AG08395 (cell line): ENCODE measurements at regions not wholly inside any gene's neighbourhood (a gene's known extent, or its start where the extent isn't known, plus 50 kb on each side); places are given as distances from the start of the nearest gene placed in this dataset.
"Not testable (repeated sequence)": the region's sequence is repeated elsewhere in the genome, so short reads cannot be mapped to it uniquely, and the experiment has no call there.

Experiments used
- DNase-seq: peaks from one replicate; pipeline ENCODE4 v3.0.0; 2012; ENCODE audit warnings: mixed read lengths, low spot score

DNA sequence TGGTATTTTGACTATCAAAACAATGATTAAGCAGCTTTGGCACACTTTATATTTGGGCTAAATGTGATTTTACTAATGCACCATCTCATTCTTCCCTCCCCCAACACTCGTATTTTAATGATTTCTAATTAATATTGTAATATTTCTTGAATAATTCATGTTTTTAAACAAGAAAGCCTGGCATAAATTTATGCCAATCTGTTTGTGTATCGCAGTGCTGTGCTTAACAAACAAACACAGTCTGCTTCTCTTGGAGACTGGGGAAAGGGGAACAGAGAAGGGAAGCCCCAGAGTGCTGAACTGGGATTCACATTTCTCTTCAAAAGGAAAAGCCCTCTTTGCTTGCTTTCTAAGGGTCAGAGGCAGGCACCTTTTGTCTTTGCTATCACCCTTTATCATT is 496.9 kb upstream of the STXBP6 start:
- no peak for DNase-seq

DNA sequence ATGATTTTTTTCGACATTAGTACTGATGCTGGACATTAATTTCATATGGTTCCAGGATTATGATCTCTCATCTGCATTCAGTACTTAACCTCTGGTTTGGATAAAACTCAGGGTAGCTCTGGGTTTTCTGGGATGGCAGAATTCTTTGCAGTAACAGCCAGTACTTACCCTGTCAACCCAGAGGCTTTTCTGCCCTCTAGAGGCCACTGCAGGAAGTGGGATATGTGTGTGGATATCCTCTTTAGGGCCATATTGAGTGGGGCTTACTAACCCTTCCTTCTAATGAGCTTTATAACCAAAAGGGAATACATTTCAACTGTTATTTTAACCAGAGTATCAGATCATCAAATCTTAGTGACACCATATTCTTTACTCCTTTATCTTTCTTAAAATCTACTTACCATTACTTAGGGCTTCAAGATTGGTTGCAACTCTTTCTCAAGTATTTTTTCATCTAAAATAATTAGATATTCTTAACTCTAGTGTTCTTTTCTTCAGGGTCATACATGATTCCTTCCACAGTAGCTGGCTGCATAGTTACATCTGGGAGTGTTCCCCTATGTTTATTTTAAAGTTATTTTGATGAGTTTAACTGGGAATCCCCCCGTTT is 488.0 kb upstream of the STXBP6 start:
- DNase-seq: no peak

GRCh38 chr14:25526290-25526689 is 476.3 kb upstream of the STXBP6 start:
- no peak for DNase-seq

DNA sequence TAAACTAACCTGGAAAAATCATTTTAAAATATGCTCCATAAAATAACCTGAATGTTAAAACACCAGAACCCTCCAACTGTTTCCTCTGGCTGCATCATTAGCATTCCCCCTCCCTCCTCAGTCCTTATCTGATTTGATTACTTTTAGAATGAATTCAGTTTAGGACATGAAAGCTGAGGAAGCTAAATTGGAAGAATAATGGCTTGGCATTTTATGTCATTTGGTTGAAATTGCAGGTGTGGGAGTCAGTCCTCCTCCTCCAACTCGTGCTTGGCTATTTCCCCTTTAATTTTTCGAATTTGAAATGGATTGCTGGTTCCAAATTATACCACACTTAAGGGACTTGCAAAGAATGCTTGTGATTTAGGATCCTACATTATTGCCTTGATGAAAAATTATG is 473.0 kb upstream of the STXBP6 start:
- no peak for DNase-seq

DNA sequence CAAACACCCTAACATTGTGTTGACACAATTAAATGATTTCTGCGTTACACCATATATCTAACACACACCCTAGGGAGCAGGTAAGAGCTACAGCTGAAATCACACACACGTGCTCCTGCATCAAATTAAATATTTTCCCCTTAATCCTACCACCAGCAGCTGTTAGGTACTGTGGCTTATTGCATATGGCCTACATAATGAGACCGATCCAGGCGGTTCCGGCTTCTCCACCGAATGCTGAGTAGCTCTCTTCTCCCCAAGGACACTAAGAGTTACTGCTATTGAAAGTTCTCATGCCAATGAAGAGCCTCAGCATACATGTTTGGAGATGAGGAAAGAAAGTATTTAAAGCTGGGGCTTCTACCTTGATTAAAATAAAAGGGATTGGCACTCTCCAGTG is 472.2 kb upstream of the STXBP6 start:
- no peak for DNase-seq

GRCh38 chr14:25521616-25522015 is 471.7 kb upstream of the STXBP6 start:
- DNase-seq: no peak

- no peak for DNase-seq
These were observed 470.9 kb upstream of the STXBP6 start for GRCh38 chr14:25520821-25521220.

- DNase-seq: no peak
These were observed 468.4 kb upstream of the STXBP6 start for GRCh38 chr14:25518364-25518763.

- no peak for DNase-seq
These were observed 466.9 kb upstream of the STXBP6 start for GRCh38 chr14:25516838-25517237.

DNA sequence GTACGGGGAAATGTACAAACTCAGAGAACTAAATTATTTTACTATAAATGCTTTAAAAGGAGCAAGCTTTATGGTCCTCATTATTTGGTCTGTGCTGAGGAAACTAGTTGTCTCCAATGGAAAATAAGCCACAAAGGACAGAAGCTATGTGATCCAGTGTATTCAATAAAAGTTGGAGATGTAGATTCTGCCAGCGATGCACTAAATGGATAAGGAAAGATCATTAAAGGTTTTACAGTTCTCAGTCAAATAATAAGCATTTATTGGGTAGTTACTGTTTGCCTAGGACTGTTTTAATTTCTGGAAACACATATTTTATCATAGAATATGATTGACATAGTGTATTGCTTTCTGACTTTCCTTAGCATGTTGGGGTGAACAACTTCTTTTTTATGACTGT is 458.9 kb upstream of the STXBP6 start:
- DNase-seq: no peak

- DNase-seq: no peak
These were observed 451.8 kb upstream of the STXBP6 start for GRCh38 chr14:25501749-25502148.

- no peak for DNase-seq
These were observed 439.0 kb upstream of the STXBP6 start for GRCh38 chr14:25488961-25489360.

DNA sequence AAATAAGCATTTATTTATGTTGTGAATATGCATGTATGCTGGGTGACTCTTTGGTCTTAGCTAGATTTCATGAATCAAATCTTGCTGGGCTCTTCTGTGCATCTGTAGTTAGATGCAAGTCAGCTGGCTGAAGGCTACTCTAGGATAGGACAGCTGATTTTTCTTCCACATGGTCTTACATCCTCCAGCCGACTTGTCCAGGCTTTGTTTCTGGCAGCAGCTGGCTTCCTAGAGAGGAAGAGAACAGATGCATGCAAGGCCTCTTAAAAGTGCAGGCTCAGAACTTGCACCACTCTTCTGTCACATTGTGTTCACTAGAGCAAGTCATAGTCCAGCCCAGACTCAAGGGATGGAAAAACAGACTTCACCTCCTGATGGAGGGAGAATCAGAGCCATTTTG is 435.4 kb upstream of the STXBP6 start:
- no peak for DNase-seq

GRCh38 chr14:25484906-25485305 is 435.0 kb upstream of the STXBP6 start:
- DNase-seq: no peak

GRCh38 chr14:25484235-25484634 is 434.3 kb upstream of the STXBP6 start:
- DNase-seq: no peak

- DNase-seq: no peak
These were observed 427.6 kb upstream of the STXBP6 start for GRCh38 chr14:25477316-25478098.

- DNase-seq: no peak
These were observed 422.8 kb upstream of the STXBP6 start for GRCh38 chr14:25472700-25473099.

DNA sequence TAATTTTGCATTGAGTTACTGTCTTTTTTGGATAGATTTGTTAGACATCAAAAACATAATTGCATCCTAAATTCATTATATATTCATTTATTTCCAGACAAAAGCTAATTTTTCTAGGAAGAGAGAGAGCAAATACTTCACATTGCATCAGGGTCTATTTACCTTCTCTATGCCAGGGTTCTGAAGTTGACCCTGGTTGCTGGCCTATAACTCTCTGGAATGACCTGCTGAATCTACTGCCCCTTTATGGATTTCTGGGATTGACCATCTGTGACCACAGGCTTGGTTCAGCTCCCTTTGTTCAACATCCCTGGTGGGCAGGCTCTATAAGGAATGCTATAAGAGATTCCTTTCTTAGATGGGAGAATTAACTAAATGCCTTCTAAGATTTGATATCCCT is 414.8 kb upstream of the STXBP6 start:
- no peak for DNase-seq

DNA sequence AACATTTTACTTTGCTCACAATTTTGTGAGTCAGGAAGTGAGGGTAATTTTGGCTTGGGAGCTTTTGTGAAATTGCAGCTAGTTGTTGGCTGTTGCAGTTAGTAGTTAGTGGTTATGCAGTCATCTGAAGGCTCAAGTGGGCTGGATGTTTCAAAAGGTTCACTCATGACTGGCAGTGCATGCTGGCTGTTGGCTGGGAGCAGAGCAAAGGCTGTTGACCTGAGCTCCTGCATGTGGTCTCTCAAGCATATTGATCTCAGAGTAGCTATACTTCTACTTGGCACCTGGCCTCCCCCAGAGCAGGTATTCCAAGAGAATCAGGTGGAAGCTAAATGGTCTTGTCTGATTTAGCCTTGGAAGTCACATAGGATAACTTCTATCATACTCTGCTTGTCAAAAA is 414.1 kb upstream of the STXBP6 start:
- DNase-seq: no peak

DNA sequence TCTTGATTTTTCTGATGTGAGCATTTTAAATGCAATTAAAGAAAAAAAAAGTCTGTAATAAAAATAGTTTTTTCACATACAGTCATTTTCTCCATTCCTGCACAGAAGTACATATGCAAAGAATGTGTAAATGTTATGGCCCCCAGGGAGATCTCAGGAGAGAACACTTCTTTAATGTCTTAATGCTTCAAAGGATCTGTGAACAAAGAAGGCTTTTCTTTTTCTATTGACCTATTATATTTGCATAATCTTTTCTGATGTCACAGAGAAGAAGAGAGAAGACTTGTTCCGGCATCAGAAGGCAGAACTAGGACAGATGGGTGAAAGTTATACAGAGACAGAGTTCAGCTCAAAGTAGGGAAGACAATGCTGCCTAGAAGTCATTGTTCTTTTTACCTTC is 413.5 kb upstream of the STXBP6 start:
- no peak for DNase-seq

- no peak for DNase-seq
These were observed 411.8 kb upstream of the STXBP6 start for GRCh38 chr14:25461780-25462179.

DNA sequence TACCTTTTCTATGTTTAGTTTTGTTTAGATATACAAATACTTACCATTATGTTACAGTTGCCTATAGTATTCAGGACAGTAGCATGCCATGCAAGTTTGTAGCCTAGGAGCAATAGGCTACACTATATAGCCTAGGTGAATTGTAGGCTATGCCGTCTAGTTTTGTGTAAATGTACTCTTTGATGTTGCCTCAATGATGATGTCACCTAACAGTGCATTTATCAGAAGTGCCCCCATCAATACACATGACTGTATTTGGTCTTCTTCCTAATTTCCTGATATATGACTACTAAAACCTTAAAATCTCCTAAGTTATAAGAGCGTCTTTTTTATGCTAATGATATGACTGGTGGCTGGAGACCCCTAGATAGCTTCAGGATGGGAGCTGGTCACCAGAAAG is 394.4 kb upstream of the STXBP6 start:
- no peak for DNase-seq

DNA sequence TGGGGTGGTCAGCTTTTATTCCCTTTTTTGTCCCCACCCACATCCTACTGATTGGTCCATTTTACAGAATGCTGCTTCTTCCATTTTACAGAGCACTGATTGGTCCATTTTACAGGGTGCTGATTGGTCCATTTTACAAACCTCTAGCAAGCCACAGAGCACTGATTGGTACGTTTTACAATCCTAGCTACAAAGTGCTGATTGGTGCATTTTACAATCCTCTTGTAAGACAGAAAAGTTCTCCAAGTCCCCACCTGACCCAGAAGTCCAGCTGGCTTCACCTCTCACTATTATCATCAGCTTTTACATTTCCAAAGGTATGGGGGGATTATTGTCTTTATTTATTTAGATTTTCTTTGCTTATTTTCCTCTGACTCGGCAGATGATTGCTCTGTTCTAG is 390.4 kb upstream of the STXBP6 start:
- DNase-seq: not testable (repeated sequence)

DNA sequence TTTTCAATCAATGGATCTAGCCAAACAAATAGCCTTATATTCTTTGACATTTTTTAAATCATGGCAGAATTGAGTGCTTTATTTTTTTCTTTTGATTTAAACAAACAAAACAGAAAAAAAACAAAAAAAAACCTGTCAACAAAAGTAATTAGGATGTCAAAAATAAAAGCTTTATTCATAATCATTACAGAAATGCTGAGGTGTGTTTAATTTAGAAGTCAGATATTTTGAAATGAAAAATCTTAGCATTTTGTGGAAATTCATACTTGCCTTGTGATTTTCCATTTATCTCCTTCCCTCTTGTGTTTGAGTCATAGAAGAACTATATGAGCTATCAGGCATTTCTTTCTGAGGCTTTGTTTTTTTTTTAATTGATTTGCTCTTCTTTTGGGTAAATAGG is 387.0 kb upstream of the STXBP6 start:
- no peak for DNase-seq
